Vagina (tissue), 2 donors: ENCODE measurements at regions not wholly inside any gene's neighbourhood (a gene's known extent, or its start where the extent isn't known, plus 50 kb on each side); places are given as distances from the start of the nearest gene placed in this dataset.

Experiments used
- DNase-seq, 2 donors: peaks; one replicate each; pipeline ENCODE4 v3.0.0-alpha.2; 2017; ENCODE audit errors: extremely low spot score in 2 of 2
- H3K27ac ChIP-seq: fragments of 200-600 bp; sonication (generic); one replicate; pipeline ENCODE4 v1.5.1; 2019
- H3K27me3 ChIP-seq: fragments of 200-600 bp; sonication (generic); one replicate; pipeline ENCODE4 v1.5.1; 2019
- H3K36me3 ChIP-seq, 2 donors: fragments of 200-600 bp; sonication (generic); one replicate each; pipeline ENCODE4 v1.5.1; 2017 to 2019
- H3K4me1 ChIP-seq: fragments of 200-600 bp; sonication (generic); one replicate; pipeline ENCODE4 v1.5.1; 2019
- H3K4me3 ChIP-seq, 2 donors: fragments of 200-600 bp; sonication (generic); 1 replicate in 1 of 2; 2 replicates in 1 of 2; pipeline ENCODE4 v1.5.1; 2016 to 2019
- H3K9me3 ChIP-seq: fragments of 200-600 bp; sonication (generic); one replicate; pipeline ENCODE4 v1.5.1; 2019
- CTCF ChIP-seq, 3 experiments: fragments of 450-650 bp in 2 of 3; fragments of 200-600 bp in 1 of 3; sonication (generic) in 1 of 3; IDR thresholded peaks; one replicate each; pipeline ENCODE4 v1.5.1; 2017 to 2019; ENCODE audit warnings: antibody characterized with exemption in 3 of 3, mild to moderate bottlenecking in 2 of 3, moderate library complexity in 2 of 3
- POLR2A ChIP-seq, 2 donors: fragments of 450-650 bp; IDR thresholded peaks; one replicate each; pipeline ENCODE4 v1.6.1; 2017; ENCODE audit warnings: antibody characterized with exemption in 2 of 2, mild to moderate bottlenecking in 2 of 2, moderate library complexity in 2 of 2
- POLR2AphosphoS5 ChIP-seq, 2 donors: sonication (generic); formaldehyde crosslinking; IDR thresholded peaks; one replicate each; pipeline ENCODE4 v1.9.0; 2017; ENCODE audit warnings: antibody characterized with exemption in 2 of 2, mild to moderate bottlenecking in 2 of 2, low read depth in 1 of 2; ENCODE audit not compliant: insufficient read depth in 1 of 2
- intact Hi-C: fragments of 100-400 bp; cut with DNase I; formaldehyde crosslinking; loops from one replicate; pipeline ENCODE4 v1.15.1; 2023

GRCh38 chr13:54185101-54185500, 1156.5 kb downstream of the OLFM4 start:
- Histone ChIP-seq H3K36me3 (no peaks in the 10 kb centered on the region), H3K4me3 (no peak overlapping the region), H3K4me1 (no peaks in the 10 kb centered on the region), H3K27me3 (no peaks in the 10 kb centered on the region), H3K27ac (no peak overlapping the region), H3K9me3 (no peaks in the 10 kb centered on the region)
- intact Hi-C loops, result no loop called here
- no peak for DNase-seq
- TF ChIP-seq POLR2A (IDR thresholded peaks at IDR 0.05), result no peak
- no peak for TF ChIP-seq CTCF (IDR thresholded peaks at IDR 0.05)
- no peak for TF ChIP-seq POLR2AphosphoS5 (IDR thresholded peaks at IDR 0.05; ENCODE audit: insufficient read depth in 1 of 2, low read depth in 1 of 2)

- TF ChIP-seq POLR2AphosphoS5 (IDR thresholded peaks at IDR 0.05; ENCODE audit: insufficient read depth in 1 of 2, low read depth in 1 of 2) (no peak), CTCF (IDR thresholded peaks at IDR 0.05) (no peak), POLR2A (IDR thresholded peaks at IDR 0.05) (no peak)
Measured at GRCh38 chr13:54185785-54186184, 1157.2 kb downstream of the OLFM4 start.

GRCh38 chr13:54187461-54187860, 1158.8 kb downstream of the OLFM4 start:
- Histone ChIP-seq H3K27me3 (no peaks in the 10 kb centered on the region), H3K4me1 (no peaks in the 10 kb centered on the region)

More at GRCh38 chr13:54185785-54186184, 1157.2 kb downstream of the OLFM4 start:
- Histone ChIP-seq H3K27ac (no peak overlapping the region), H3K27me3 (no peaks in the 10 kb centered on the region), H3K4me1 (no peaks in the 10 kb centered on the region), H3K9me3 (no peaks in the 10 kb centered on the region), H3K4me3 (no peak overlapping the region), H3K36me3 (no peaks in the 10 kb centered on the region)
- intact Hi-C loops, result no loop called here
- DNase-seq, result no peak

GRCh38 chr13:54194233-54195024, 1165.8 kb downstream of the OLFM4 start:
- TF ChIP-seq POLR2AphosphoS5 (IDR thresholded peaks at IDR 0.05; ENCODE audit: insufficient read depth in 1 of 2, low read depth in 1 of 2) (no peak), CTCF (IDR thresholded peaks at IDR 0.05) (no peak), POLR2A (IDR thresholded peaks at IDR 0.05) (no peak)
- Histone ChIP-seq H3K4me3 (no peak overlapping the region), H3K4me1 (no peaks in the 10 kb centered on the region), H3K9me3 (no peaks in the 10 kb centered on the region), H3K27ac (no peak overlapping the region), H3K27me3 (no peaks in the 10 kb centered on the region), H3K36me3 (no peaks in the 10 kb centered on the region)
- no peak for DNase-seq
- intact Hi-C loops, result no loop called here

More at GRCh38 chr13:54187461-54187860, 1158.8 kb downstream of the OLFM4 start:
- TF ChIP-seq CTCF (IDR thresholded peaks at IDR 0.05), result no peak
- TF ChIP-seq POLR2A (IDR thresholded peaks at IDR 0.05), result no peak
- no peak for TF ChIP-seq POLR2AphosphoS5 (IDR thresholded peaks at IDR 0.05; ENCODE audit: insufficient read depth in 1 of 2, low read depth in 1 of 2)
- no peaks in the 10 kb centered on the region for H3K9me3 ChIP-seq
- intact Hi-C loops, result no loop called here
- DNase-seq, result no peak
- no peak overlapping the region for H3K4me3 ChIP-seq
- no peak overlapping the region for H3K27ac ChIP-seq
- H3K36me3 ChIP-seq, result no peaks in the 10 kb centered on the region

GRCh38 chr13:54196684-54197083, 1168.1 kb downstream of the OLFM4 start:
- Histone ChIP-seq H3K27ac (no peak overlapping the region), H3K36me3 (no peaks in the 10 kb centered on the region), H3K4me1 (no peaks in the 10 kb centered on the region), H3K27me3 (no peaks in the 10 kb centered on the region), H3K9me3 (no peaks in the 10 kb centered on the region), H3K4me3 (no peak overlapping the region)
- DNase-seq, result no peak
- intact Hi-C loops, result no loop called here
- no peak for TF ChIP-seq POLR2A (IDR thresholded peaks at IDR 0.05)
- no peak for TF ChIP-seq POLR2AphosphoS5 (IDR thresholded peaks at IDR 0.05; ENCODE audit: insufficient read depth in 1 of 2, low read depth in 1 of 2)
- TF ChIP-seq CTCF (IDR thresholded peaks at IDR 0.05), result no peak
